Type B pancreatic cell (in vitro differentiated cells): ENCODE measurements at regions not wholly inside any gene's neighbourhood (a gene's known extent, or its start where the extent isn't known, plus 50 kb on each side); places are given as distances from the start of the nearest gene placed in this dataset.

Source experiments
- DNase-seq: peaks from one replicate; pipeline ENCODE4 v3.0.0; 2021; ENCODE audit warnings: mixed read lengths; ENCODE audit not compliant: unreplicated experiment; ENCODE audit errors: extremely low spot score
- H3K27ac Mint-ChIP-seq: 2 replicates; pipeline ENCODE4 v1.8.0; 2021; ENCODE audit warnings: mild to moderate bottlenecking, mixed read lengths
- H3K27me3 Mint-ChIP-seq: 2 replicates; pipeline ENCODE4 v1.8.0; 2021; ENCODE audit warnings: mixed read lengths
- H3K36me3 Mint-ChIP-seq: 2 replicates; pipeline ENCODE4 v1.8.0; 2021; ENCODE audit warnings: mixed read lengths
- H3K4me1 Mint-ChIP-seq: one replicate; pipeline ENCODE4 v1.8.0; 2021; ENCODE audit warnings: mixed read lengths; ENCODE audit not compliant: unreplicated experiment
- H3K4me3 Mint-ChIP-seq: 2 replicates; pipeline ENCODE4 v1.8.0; 2021; ENCODE audit warnings: mild to moderate bottlenecking, mixed read lengths
- H3K9me3 Mint-ChIP-seq: 2 replicates; pipeline ENCODE4 v1.8.0; 2021; ENCODE audit warnings: mixed read lengths
- CTCF ChIP-seq: fragments of 200-600 bp; sonication (generic); conservative IDR thresholded peaks from 2 replicates; pipeline ENCODE4 v1.5.0; 2021; ENCODE audit warnings: antibody characterized with exemption, mild to moderate bottlenecking

- H3K9me3 Mint-ChIP-seq = no peaks in the 10 kb centered on the region
- peaks cover 17% of the 10 kb centered on the region for H3K4me1 Mint-ChIP-seq
- H3K27ac Mint-ChIP-seq = no peak overlapping the region
- H3K4me3 Mint-ChIP-seq = no peak overlapping the region
- no peak for DNase-seq
- no peak for TF ChIP-seq CTCF
- H3K36me3 Mint-ChIP-seq = peaks cover 4% of the 10 kb centered on the region
- no peaks in the 10 kb centered on the region for H3K27me3 Mint-ChIP-seq
Observed at GRCh38 chr12:75820848-75821578, 210.6 kb downstream of the PHLDA1 start.

- H3K27me3 Mint-ChIP-seq = no peaks in the 10 kb centered on the region
- H3K9me3 Mint-ChIP-seq = no peaks in the 10 kb centered on the region
- H3K4me3 Mint-ChIP-seq = no peak overlapping the region
- no peak overlapping the region for H3K27ac Mint-ChIP-seq
- no peak for DNase-seq
- TF ChIP-seq CTCF = no peak
- H3K4me1 Mint-ChIP-seq = peaks cover 23% of the 10 kb centered on the region
- peaks cover 4% of the 10 kb centered on the region for H3K36me3 Mint-ChIP-seq
Observed at GRCh38 chr12:75820071-75820470, 211.5 kb downstream of the PHLDA1 start.

GRCh38 chr12:75819512-75819911, 212.1 kb downstream of the PHLDA1 start:
- Mint-ChIP-seq H3K9me3 (no peaks in the 10 kb centered on the region), H3K27ac (no peak overlapping the region), H3K36me3 (peaks cover 4% of the 10 kb centered on the region), H3K4me3 (no peak overlapping the region), H3K27me3 (no peaks in the 10 kb centered on the region), H3K4me1 (peaks cover 29% of the 10 kb centered on the region)
- no peak for DNase-seq
- TF ChIP-seq CTCF = no peak

- H3K27me3 Mint-ChIP-seq = no peaks in the 10 kb centered on the region
- peak overlapping the region; percentile 20 for H3K27ac Mint-ChIP-seq
- H3K9me3 Mint-ChIP-seq = no peaks in the 10 kb centered on the region
- no peak for DNase-seq
- peaks cover 4% of the 10 kb centered on the region for H3K36me3 Mint-ChIP-seq
- peaks cover 32% of the 10 kb centered on the region for H3K4me1 Mint-ChIP-seq
- H3K4me3 Mint-ChIP-seq = no peak overlapping the region
- TF ChIP-seq CTCF = no peak
Observed at GRCh38 chr12:75818863-75819262, 212.7 kb downstream of the PHLDA1 start.

GRCh38 chr12:75816897-75817296, 214.7 kb downstream of the PHLDA1 start:
- H3K27me3 Mint-ChIP-seq = no peaks in the 10 kb centered on the region
- TF ChIP-seq CTCF = no peak
- H3K9me3 Mint-ChIP-seq = no peaks in the 10 kb centered on the region
- H3K36me3 Mint-ChIP-seq = peaks cover 4% of the 10 kb centered on the region
- no peak overlapping the region for H3K27ac Mint-ChIP-seq
- DNase-seq = no peak
- H3K4me3 Mint-ChIP-seq = no peak overlapping the region
- H3K4me1 Mint-ChIP-seq = peaks cover 51% of the 10 kb centered on the region
